NCI-H748 treated with DMSO at 0.1 percent for 48 hours (cell line): ENCODE measurements at regions not wholly inside any gene's neighbourhood (a gene's known extent, or its start where the extent isn't known, plus 50 kb on each side); places are given as distances from the start of the nearest gene placed in this dataset.

Experiments
- DNase-seq: peaks from one replicate; lab custom pipeline; 2025; lab: John Stamatoyannopoulos, UW

DNA sequence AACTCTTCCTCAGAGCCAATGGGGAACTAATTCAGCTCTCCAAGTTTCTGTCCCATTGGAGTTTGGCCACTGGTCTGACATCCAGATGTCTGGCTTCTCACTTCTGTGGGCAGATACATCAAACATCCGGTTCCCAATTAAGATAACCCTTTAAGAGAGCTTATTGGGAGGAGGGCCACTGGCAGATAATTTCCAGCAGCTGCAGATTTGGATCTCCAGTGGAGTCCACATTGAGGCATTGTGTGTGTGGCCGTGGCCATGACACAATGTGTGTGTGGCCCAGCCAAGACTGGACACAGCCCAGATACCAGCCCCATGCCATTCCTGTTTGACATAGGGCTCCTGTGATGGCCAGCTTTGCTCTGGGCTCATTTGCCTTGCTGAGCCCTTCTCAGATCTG, 110.5 kb upstream of the MAP1B start:
- DNase-seq: no peak

DNA sequence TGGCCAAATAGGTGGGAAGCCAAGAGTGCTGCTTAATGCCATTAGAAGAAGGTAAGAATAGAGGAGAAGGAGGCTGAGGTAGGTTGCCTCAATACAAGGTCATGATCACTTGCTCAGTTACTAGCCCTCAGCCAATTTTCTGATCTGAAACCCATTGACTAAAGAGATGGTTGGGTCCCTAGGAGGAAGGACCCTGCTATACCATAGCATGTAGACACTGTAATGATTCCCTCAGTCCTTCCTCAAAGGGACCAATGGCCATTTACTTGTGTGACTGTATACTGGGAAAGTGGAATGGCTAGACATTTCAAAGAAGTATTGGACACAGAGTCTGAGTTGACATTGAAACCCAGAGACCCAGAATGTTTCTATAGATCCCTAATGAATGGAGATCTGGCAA, 108.5 kb upstream of the MAP1B start:
- no peak for DNase-seq

DNA sequence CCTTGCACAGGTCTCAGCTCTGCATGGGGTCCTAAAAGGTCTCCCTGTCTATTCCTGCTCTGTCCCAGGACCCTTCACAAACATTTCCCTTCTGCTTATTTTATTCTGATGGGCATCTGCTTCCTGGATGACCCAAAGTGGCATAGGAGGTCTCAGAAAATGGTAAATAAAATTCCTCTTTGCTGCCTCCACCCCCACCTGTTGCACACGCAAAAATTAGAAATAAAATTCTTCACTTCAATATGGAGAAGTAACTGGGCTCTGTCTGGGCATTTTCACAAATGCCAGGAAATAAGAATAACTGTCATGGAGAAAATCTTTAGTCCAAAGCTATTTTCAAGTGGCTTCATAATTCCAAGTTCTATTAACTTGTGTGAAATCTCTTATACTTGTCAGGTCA, 106.6 kb upstream of the MAP1B start:
- DNase-seq: no peak

DNA sequence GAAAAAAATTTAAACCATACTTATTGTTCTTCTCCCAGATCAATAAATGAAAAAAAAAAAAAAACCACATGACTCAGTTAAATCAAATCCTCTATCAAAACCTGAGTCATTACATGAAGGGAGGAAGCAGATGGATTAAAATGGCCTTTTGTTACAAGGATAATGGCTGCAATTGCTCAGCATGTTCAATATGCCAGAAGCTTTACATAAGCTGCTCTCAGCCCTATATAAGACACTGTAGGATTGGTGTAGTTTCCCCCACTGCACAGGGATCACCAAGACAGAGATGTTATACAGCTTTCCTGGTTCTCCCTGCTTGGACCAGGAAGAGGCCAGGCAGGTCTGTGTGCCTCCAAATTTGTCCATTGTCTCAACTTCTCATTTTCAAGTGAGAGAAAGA, 101.6 kb upstream of the MAP1B start:
- peak; percentile 57 for DNase-seq

DNA sequence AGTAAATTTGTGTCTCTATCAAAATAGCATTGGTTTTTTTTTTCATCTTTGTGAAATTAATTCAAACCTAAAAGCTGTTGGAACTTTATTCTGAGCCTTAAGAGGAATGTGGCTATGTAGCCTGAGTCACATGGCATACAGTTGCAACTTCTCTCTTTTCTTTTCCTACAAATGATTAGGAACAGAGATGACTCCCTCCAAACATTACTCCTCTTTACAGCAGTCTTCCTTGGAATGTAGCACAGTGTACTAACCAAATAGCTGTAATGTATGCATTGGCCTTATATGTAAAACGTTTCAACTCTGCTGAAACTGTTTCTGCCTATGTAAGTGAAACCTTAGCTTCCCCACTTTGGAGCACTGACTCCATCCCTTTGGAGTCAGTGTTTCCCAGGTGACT, 100.9 kb upstream of the MAP1B start:
- DNase-seq: no peak

DNA sequence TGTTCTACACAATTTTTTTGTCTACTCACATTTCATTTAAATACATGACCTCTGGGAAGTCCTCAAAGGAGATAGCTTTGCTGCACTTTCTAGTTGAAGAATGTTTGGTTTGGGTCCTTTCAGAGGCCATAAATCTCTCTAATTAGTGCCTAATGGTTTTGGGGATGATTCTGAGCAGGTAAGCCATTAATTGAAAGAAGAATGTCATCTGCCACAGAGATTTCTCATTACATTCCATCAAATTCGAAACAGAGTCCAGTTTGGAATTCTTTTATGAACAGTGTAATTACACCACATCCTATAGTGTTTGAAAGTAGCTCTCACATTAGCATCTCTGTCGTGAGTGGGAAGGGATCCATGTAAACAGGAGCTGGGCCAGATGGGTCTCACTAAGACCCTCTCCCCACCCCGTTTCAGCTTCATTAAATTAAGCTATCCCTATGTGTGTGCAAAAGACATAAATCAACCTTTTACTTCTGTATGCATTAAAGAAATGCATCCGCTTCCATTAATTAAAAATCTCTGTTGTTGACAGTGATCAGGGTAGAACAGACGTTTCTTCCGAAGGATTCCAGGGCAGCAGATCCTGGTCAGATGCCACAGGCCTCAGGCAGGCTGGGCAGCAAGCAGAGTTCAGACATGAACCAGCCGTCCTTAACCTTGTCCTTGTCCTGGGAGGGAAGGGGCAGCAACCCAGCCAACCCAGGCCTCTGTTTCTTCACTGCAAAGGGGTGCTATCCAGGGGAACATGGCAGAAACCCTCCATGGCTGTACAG, 99.8 kb upstream of the MAP1B start:
- no peak for DNase-seq

DNA sequence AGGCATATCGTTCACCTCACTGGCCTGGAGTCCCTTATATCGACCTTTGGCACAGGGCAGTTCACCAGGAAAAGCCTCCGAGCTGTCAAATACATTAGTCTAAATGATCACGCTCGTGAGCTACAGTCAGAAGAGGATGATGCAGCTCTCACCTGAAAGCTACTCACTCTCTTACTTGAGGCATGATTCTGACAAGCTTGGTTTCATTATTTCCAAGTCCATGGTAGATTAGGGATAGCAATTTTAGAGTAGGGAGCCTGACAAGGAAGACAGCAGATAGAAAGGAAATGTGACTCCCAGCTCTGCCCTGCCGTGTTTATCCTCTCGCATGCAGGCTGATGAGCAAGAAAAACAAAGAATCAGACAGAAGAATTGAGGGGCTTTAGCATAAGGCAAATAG, 98.0 kb upstream of the MAP1B start:
- DNase-seq: no peak

DNA sequence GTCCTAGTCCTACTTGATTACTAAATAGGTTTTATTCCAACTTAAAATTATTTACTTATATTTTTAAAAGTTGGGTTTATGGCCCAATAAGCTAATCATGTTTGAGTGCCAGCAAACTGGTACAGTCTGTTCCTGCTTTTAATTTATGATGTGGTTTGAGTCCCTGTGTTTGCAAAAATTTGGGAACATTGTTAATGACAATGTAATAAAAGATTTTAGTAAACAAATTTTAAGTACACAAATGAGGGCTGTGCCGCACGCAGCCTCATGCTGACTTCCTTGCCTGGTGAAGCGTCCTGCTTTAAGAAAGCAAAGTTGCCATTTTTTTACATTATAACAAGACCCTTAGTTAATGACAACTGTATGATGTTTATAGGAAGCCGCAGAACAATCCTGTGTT, 96.8 kb upstream of the MAP1B start:
- DNase-seq: no peak

DNA sequence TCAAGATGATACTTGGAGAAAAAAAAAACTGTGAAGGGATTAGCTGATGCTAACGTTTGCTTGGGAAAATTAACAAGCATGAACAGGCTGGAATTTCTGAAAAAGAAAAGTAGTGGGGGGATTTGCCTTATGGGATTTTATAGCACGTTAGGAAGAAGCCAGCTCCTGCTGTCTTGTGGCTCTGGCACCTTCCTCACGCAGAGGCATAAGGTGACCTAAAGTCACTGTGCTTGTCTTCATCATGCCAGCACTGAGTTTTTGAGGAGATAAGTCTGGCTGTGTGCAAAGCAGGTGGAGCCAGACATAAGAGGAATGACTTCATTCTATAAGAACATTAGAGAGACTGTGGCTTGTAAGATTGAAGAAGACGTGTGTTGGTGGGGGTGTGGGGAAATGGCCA, 94.4 kb upstream of the MAP1B start:
- DNase-seq: no peak

DNA sequence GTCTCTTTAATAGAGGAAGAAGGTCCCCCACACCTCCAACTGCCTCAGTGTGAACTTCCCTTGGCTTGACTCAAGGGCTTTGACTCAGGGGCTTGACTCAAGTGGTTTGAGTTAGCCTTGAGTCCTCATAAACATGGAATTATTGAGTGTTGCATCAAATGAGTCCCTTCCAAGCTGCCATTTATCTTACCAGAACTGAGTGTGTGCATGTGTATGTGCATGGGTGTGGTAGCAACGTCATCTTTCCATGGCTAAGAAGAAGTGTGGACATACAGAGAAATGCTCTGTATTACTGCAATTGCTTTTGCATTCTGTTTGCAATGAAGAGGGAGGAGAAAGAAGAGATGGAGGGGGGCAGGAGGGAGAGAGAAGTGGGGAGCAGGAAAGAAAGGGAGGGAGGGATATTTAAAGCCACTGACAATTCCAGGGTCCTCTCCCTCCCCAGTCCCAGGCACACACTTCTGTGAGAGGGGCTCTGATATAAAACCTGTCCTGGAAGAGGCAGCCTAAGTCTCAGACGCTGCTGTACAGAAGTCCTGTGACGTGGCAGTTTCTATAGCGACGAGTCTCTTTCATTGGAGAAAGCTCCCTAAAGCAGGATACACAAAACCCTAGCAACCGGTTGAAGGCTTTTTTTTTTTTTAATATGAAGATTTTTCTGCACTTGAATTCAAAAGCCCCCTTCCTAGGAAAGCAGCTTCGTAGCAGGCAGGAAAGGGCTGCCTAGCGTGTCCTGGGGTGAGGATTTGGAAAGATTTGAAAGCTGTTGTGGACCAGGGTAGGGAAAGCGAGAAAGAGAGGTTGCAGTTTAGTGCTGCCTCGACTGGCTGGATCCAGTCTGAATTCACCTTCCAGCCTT, 93.3 kb upstream of the MAP1B start:
- DNase-seq: peak; percentile 92

DNA sequence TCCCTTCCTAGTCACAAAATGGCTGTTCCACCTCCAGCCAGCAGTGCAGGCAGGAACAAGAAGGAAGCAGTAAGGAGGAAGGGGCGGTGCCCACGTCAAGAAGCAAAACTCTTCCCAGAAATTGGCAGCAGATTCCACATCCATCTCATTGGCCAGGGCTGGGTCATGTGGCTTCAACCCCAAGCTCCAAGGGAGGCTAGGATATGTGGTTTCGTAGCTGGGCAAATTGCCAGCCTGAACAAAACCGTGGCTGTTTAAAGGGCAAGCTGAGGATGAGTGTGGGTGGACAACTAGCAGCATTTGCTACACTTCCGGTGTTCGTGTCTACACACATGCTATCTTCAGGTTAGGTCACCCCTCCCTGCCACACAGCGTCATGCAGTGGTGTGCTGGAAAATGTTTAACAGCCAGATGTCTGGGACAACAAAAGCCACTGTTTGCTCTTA, 92.1 kb upstream of the MAP1B start:
- peak; percentile 95 for DNase-seq

DNA sequence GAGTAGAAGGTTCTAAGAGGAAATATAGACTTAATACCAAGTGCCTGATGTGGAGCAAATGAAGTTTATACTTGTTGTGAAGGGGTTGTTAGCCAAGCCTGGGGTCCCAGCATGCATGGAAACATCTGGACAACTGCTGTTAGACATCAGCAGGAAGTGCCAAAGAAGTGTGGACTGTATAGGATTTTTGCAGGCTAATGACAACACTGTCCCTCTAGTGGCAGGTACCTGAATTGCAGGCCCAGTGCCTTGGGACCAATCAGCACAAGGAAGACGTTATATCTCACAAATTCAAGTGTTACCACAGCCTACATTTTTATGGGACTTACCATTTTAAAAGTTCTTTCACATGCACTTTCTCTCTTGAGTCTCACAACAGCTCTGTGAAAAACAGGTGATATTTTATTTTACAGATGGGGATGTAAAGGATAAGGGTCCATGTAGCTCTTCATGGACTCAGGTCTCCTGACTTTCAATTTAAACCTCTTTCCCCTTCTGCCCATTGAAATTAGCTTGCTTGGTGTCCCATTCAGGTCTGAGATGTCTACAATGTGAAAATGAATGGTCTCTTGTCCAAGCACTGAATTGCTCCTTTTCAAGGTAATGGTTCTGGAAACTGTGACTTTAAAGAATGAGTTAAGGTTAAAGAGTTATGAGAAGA, 89.0 kb upstream of the MAP1B start:
- peak; percentile 51 for DNase-seq

DNA sequence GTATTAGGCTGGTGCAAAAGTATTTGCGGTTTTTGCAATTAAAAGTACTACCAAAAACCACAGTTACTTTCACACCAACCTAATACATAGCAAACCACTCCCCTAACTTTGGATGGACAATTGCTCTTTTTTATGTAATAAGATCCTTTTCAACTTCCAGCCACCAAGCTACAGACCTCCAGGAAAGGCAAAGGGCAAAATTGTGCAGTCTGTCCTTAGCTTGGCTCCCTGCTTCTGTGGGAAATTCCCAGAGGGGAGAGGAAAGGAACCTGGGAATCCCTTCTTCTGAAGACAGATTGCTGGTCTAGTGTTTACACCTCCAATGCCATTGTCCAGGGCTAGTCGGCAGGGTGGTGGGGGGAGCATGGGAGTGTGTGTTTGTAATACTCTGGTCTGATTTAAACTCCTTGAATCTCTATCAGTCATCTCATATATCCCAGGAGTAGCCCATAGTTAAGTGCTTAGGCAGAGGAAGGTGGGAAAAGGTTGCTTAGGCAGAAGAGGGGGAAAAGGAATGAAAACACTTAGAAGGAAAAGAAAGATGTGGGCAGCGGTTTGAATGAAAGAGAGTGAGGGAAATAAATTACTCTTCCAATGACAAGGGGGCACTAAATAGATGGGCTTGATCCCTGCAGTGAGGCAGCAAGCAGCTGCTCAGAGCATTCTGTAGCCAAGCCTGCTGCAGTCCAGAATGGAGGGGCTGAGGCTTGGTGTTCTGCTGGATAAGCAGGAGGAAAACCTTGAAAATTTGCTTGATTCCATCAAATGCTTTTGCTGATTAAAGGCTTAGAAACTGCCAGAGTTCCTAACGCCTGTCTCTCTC, 86.9 kb upstream of the MAP1B start:
- DNase-seq: no peak

DNA sequence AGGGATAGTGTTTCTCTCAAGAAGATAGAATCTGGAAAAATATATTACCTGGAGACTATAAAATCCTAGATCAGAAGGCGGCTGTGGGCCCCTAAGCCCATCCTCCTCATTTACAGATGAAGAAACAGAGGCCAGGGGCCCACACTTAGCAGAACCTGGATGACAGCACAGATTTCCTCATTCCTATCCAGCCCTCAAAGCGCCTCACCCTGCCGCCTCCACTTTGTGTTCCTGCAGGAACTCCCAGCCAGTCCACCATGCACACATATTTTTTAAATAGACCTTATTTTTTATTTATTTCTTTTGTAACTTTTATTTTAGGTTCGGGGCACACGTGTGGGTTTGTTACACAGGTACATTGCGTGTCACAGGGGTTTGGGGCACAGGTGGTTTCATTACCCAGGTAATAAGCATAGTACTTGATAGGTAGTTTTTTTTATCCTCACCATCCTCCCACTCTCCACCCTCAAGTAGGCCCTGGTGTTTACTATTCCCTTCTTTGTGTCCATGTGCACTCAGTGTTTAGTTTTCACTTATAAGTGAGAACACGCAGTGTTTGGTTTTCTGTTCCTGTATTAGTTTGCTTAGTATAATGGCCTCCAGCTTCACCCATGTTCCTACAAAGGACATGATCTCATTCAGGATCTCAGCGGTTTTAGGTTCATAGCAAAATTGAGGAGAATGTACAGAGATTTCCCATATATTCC, 85.5 kb upstream of the MAP1B start:
- no peak for DNase-seq

DNA sequence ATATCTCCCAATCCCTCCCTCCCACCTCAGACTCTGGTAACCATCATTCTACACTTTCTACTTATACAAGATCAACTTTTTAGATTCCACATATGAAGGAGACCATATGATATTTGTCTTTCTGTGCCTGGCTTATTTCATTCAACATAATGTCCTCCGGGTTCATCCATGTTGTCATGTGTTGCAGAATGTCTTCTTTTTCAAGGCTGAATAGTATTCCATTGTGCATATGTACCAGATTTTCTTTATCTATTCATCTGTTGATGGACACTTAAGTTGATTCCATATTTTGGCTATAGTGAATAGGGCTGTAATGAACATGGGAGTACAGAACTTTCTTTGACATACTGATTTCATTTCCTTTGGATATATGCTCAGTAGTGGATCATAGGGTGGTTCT, 78.9 kb upstream of the MAP1B start:
- no peak for DNase-seq

DNA sequence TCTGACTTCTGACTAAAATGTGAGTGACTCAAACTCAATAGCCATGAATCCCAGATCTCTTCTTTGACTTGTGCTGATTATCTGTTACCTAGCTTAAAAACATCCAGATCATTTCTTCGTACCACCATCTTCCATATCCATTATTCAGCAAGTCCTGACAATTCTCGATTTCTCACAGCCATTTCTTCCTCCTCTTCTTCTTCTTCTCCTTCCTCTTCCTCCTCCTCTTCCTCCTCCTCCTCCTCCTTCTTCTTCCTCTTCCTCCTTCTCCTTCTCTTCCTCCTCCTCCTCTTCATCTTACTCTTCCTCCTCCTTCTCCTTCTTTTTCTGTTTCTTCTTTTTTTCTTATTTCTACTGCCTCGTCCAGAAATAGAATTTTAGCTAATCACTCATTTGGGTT, 77.0 kb upstream of the MAP1B start:
- no peak for DNase-seq

DNA sequence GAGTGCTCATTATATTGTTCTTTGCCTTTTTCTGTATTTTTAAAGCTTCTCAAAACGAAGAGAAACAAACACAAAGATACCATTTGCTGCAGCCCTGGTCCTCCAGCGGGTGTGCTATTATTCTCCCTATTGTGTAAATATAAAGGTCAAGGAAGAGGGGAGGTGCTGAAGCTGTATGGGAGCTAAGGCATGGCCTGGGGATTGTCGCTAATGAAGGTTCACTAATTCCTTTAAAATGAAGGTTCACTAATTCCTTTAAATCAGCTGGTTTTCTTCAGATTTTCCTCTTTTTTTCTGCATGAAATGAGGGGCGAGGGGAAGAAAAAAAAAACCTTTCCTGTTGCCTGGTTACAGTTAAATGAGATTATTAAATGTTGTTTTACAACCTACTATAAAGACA, 74.5 kb upstream of the MAP1B start:
- peak; percentile 81 for DNase-seq

DNA sequence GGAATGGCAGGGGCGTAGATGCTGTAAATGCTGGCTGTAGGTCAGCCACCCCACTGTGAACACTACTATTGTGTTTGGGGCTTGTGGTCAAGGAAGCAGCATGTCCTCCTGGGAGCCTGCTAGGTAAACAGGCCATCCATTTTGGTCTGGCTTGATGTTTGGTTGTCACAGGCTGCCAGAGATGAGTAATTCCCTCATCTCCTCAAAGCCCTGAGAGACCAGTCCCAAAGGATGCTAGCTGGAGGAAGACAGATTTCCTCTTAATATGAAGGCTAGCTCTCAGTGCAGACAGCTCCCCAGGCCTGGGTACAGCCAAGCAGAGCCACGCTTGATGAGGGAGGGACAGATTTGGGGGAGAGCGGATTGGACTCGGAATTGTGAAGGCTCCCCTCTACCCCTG, 72.5 kb upstream of the MAP1B start:
- no peak for DNase-seq

DNA sequence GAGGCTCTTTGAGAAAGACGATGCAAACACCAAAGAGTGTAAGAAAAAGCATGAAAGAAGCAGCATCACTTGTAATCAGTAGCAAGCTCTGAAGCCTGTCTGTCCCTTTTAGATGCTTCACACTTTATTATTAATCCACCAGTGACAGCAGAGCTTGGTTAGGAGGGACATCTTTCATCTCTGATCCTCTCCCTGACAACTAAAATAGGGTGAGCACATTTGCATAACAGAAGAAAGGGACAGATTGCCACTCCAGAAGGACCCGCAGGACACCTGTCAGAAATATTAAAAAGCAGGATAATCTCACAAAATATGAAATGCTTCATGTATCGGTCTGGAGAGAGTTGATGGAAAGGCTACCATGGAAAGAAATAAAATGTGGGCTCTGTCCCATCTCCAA, 71.4 kb upstream of the MAP1B start:
- no peak for DNase-seq

DNA sequence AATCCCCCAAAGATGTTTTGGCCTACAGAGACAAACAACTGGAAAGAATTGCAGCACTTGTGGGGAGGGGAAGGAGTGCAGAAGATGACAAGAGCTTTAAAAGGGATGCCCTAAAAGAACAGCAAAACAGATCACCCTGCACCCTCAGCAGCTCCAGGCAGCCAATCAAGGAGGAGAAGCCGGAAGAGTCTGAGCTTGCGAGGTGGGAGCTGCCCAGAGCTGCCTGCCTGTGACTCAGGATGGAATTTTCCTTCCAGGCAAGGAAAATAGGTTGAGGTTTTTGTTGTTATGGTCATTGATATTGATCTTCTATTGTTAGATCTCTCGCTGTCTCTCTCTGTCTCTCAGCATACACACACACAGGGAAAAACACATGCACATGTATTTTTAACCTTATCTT, 70.3 kb upstream of the MAP1B start:
- no peak for DNase-seq

DNA sequence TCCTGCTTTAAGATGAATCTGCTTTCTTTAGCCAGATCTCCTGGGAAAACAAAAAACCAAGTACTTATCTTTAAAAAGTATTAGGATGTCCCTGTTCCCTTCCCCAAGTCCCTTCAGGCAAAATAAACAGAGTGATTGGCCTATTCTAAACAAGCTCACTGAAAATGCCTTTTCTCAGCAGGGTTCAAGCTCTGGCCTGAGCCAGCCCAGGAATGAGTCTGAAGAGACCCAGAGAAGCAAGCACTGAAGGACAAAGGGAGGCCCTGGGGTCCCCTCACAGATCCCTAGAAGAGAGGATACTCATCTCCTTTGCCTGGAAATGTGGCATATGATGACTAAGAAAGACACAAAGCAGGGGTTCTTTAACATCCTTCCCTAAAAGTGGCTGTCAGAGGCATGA, 66.8 kb upstream of the MAP1B start:
- DNase-seq: no peak
